ENCODE measurements at regions not wholly inside any gene's neighbourhood (a gene's known extent, or its start where the extent isn't known, plus 50 kb on each side); places are given as distances from the start of the nearest gene placed in this dataset.
"Not testable (repeated sequence)": the region's sequence is repeated elsewhere in the genome, so short reads cannot be mapped to it uniquely, and the experiment has no call there.

DNA sequence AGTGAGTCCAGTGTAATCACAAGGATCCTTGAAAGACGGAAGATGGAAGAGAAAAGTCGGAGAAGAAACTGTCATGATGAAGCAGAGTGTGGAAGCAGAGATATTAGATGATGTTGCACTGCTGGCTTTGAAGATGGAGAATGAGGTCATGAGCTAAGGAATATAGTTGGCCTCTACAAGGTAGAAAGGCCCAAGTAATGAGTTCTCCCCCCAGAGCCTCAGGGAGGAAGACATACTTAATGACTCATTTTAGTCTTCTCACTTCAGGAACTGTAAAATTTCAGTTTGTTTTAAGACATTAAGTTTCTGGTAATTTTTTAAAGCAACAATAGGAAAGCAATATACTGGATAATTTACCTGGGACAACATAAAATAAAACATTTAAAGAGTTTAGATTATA is 1331.5 kb upstream of the PCDH20 start:
- no peak for DNase-seq
- Histone ChIP-seq H3K27ac (ENCODE audit: insufficient read depth, low read length, poor library complexity, severe bottlenecking) (no peak overlapping the region), H3K27me3 (replicated peaks; ENCODE audit: control insufficient read depth, insufficient read depth, low read length, poor library complexity, severe bottlenecking) (no peaks in the 10 kb centered on the region), H3K9me3 (ENCODE audit: control insufficient read depth, low read length) (no peaks in the 10 kb centered on the region), H3K4me3 (ENCODE audit: insufficient read depth, low read depth, low read length, poor library complexity, severe bottlenecking) (no peak overlapping the region), H3K4me1 (ENCODE audit: control insufficient read depth, insufficient read depth, low read length, poor library complexity, severe bottlenecking) (no peaks in the 10 kb centered on the region), H3K36me3 (ENCODE audit: control insufficient read depth, insufficient read depth, low read length) (no peaks in the 10 kb centered on the region)

DNA sequence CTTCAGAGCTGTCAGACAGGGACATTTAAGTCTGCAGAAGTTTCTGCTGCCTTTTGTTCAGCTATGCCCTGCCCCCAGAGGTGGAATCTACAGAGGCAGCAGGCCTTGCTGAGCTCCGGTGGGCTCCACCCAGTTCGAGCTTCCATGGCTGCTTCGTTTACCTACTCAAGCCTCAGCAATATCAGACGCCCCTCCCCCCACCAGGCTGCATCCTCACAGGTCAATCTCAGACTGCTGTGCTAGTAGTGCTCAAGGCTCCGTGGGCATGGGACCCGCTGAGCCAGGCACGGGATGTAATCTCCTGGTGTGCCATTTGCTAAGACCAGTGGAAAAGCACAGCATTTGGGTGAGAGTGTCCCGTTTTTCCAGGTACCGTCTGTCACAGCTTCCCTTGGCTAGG is 1314.1 kb upstream of the PCDH20 start:
- not testable (repeated sequence) for H3K36me3 ChIP-seq (ENCODE audit: control insufficient read depth, insufficient read depth, low read length); H3K9me3 ChIP-seq (ENCODE audit: control insufficient read depth, low read length); H3K27ac ChIP-seq (ENCODE audit: insufficient read depth, low read length, poor library complexity, severe bottlenecking); H3K4me1 ChIP-seq (ENCODE audit: control insufficient read depth, insufficient read depth, low read length, poor library complexity, severe bottlenecking); H3K27me3 ChIP-seq (replicated peaks; ENCODE audit: control insufficient read depth, insufficient read depth, low read length, poor library complexity, severe bottlenecking); H3K4me3 ChIP-seq (ENCODE audit: insufficient read depth, low read depth, low read length, poor library complexity, severe bottlenecking); DNase-seq

DNA sequence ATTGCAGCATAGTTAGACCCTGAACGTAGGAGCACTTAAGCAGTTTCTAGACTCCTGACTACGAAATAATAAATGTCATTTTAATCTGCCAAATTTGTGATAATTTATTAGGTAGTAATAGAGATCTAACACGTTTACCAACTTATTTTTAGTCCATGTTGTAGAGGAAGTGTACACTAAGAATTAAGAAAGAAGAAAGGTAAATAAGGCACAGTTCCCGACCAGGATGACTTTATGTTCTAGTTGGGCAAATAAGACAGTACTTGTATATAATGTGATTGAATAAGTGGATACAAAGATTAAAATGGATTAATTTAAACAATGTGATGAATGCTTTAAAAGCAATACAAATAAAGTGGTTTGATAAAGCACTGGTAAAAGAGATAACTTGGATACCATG is 1306.2 kb upstream of the PCDH20 start:
- no peaks in the 10 kb centered on the region for H3K4me1 ChIP-seq (ENCODE audit: control insufficient read depth, insufficient read depth, low read length, poor library complexity, severe bottlenecking)
- DNase-seq: no peak
- no peaks in the 10 kb centered on the region for H3K36me3 ChIP-seq (ENCODE audit: control insufficient read depth, insufficient read depth, low read length)

DNA sequence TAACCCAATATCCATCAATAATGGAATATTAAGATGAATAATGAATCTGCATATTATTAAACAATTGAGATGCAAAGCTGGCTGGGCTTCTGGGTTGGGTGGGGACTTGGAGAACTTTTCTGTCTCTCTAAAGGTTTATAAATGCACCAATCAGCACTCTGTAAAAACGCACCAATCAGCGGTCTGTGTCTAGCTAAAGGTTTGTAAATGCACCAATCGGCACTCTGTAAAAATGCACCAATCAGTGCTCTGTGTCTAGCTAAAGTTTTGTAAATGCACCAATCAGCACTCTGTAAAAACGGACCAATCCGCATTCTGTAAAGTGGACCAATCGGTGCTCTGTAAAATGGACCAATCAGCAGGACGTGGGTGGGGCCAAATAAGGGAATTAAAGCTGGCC is 1296.3 kb upstream of the PCDH20 start:
- H3K36me3 ChIP-seq (ENCODE audit: control insufficient read depth, insufficient read depth, low read length): not testable (repeated sequence)

More for the DNA sequence above, 1306.2 kb upstream of the PCDH20 start:
- Histone ChIP-seq H3K27ac (ENCODE audit: insufficient read depth, low read length, poor library complexity, severe bottlenecking) (no peak overlapping the region), H3K9me3 (ENCODE audit: control insufficient read depth, low read length) (no peaks in the 10 kb centered on the region), H3K4me3 (ENCODE audit: insufficient read depth, low read depth, low read length, poor library complexity, severe bottlenecking) (no peak overlapping the region), H3K27me3 (replicated peaks; ENCODE audit: control insufficient read depth, insufficient read depth, low read length, poor library complexity, severe bottlenecking) (no peaks in the 10 kb centered on the region)

DNA sequence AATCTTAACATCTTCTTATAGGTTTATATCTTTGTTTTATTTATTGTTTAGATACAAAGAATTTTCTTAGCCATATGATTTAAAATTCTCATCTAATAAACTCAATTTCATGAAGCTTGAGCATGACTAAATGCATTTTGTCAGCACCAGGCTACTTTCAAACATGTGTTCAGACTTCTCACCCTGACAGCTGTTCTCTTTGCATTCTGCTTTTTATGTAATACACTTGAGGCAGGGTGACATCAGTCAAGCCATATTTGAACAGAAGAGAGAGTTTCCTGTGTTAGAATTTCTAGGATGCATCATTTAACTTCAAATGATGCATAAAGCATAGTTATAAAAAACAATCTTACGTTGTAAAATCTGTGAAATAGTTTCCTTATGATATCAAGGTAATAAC is 1295.1 kb upstream of the PCDH20 start:
- Histone ChIP-seq H3K9me3 (ENCODE audit: control insufficient read depth, low read length) (no peaks in the 10 kb centered on the region), H3K27me3 (replicated peaks; ENCODE audit: control insufficient read depth, insufficient read depth, low read length, poor library complexity, severe bottlenecking) (no peaks in the 10 kb centered on the region), H3K36me3 (ENCODE audit: control insufficient read depth, insufficient read depth, low read length) (no peaks in the 10 kb centered on the region), H3K27ac (ENCODE audit: insufficient read depth, low read length, poor library complexity, severe bottlenecking) (no peak overlapping the region), H3K4me1 (ENCODE audit: control insufficient read depth, insufficient read depth, low read length, poor library complexity, severe bottlenecking) (no peaks in the 10 kb centered on the region), H3K4me3 (ENCODE audit: insufficient read depth, low read depth, low read length, poor library complexity, severe bottlenecking) (no peak overlapping the region)
- DNase-seq: no peak

More for the DNA sequence above, 1296.3 kb upstream of the PCDH20 start:
- H3K9me3 ChIP-seq (ENCODE audit: control insufficient read depth, low read length); H3K27ac ChIP-seq (ENCODE audit: insufficient read depth, low read length, poor library complexity, severe bottlenecking); DNase-seq; H3K4me3 ChIP-seq (ENCODE audit: insufficient read depth, low read depth, low read length, poor library complexity, severe bottlenecking); H3K4me1 ChIP-seq (ENCODE audit: control insufficient read depth, insufficient read depth, low read length, poor library complexity, severe bottlenecking); H3K27me3 ChIP-seq (replicated peaks; ENCODE audit: control insufficient read depth, insufficient read depth, low read length, poor library complexity, severe bottlenecking): not testable (repeated sequence)

DNA sequence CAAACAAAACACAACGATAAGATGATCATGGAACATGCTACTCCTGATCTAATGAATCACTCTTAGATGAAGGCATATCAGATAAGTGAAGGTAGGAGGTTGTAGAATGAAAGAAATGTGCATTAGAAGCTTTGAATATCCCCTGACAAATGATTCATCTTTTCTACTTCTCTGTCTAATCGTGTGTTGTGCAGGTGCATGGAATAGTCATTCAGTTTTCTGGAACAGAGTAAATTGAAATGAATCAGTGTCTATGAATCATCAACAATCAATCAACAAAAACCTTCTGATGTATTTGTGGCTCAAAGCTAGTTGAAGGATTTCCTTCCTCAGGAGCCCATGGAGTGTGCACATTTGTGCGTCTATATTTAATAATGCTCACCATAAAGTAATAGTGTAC is 1290.4 kb upstream of the PCDH20 start:
- DNase-seq: no peak
- Histone ChIP-seq H3K4me1 (ENCODE audit: control insufficient read depth, insufficient read depth, low read length, poor library complexity, severe bottlenecking) (no peaks in the 10 kb centered on the region), H3K27me3 (replicated peaks; ENCODE audit: control insufficient read depth, insufficient read depth, low read length, poor library complexity, severe bottlenecking) (no peaks in the 10 kb centered on the region), H3K27ac (ENCODE audit: insufficient read depth, low read length, poor library complexity, severe bottlenecking) (no peak overlapping the region), H3K9me3 (ENCODE audit: control insufficient read depth, low read length) (no peaks in the 10 kb centered on the region), H3K36me3 (ENCODE audit: control insufficient read depth, insufficient read depth, low read length) (no peaks in the 10 kb centered on the region), H3K4me3 (ENCODE audit: insufficient read depth, low read depth, low read length, poor library complexity, severe bottlenecking) (no peak overlapping the region)

GRCh38 chr13:62704875-62705274 is 1289.2 kb upstream of the PCDH20 start:
- no peaks in the 10 kb centered on the region for H3K4me1 ChIP-seq (ENCODE audit: control insufficient read depth, insufficient read depth, low read length, poor library complexity, severe bottlenecking)
- no peaks in the 10 kb centered on the region for H3K27me3 ChIP-seq (replicated peaks; ENCODE audit: control insufficient read depth, insufficient read depth, low read length, poor library complexity, severe bottlenecking)
- no peak overlapping the region for H3K4me3 ChIP-seq (ENCODE audit: insufficient read depth, low read depth, low read length, poor library complexity, severe bottlenecking)
- H3K27ac ChIP-seq (ENCODE audit: insufficient read depth, low read length, poor library complexity, severe bottlenecking): no peak overlapping the region
- H3K36me3 ChIP-seq (ENCODE audit: control insufficient read depth, insufficient read depth, low read length): no peaks in the 10 kb centered on the region
- H3K9me3 ChIP-seq (ENCODE audit: control insufficient read depth, low read length): no peaks in the 10 kb centered on the region
- DNase-seq: no peak

GRCh38 chr13:62702502-62702901 is 1286.9 kb upstream of the PCDH20 start:
- Histone ChIP-seq H3K27ac (ENCODE audit: insufficient read depth, low read length, poor library complexity, severe bottlenecking) (no peak overlapping the region), H3K9me3 (ENCODE audit: control insufficient read depth, low read length) (no peaks in the 10 kb centered on the region), H3K4me1 (ENCODE audit: control insufficient read depth, insufficient read depth, low read length, poor library complexity, severe bottlenecking) (no peaks in the 10 kb centered on the region), H3K36me3 (ENCODE audit: control insufficient read depth, insufficient read depth, low read length) (no peaks in the 10 kb centered on the region), H3K4me3 (ENCODE audit: insufficient read depth, low read depth, low read length, poor library complexity, severe bottlenecking) (no peak overlapping the region), H3K27me3 (replicated peaks; ENCODE audit: control insufficient read depth, insufficient read depth, low read length, poor library complexity, severe bottlenecking) (no peaks in the 10 kb centered on the region)
- no peak for DNase-seq

GRCh38 chr13:62697701-62698100 is 1282.1 kb upstream of the PCDH20 start:
- DNase-seq: no peak
- Histone ChIP-seq H3K4me1 (ENCODE audit: control insufficient read depth, insufficient read depth, low read length, poor library complexity, severe bottlenecking) (no peaks in the 10 kb centered on the region), H3K27ac (ENCODE audit: insufficient read depth, low read length, poor library complexity, severe bottlenecking) (no peak overlapping the region), H3K36me3 (ENCODE audit: control insufficient read depth, insufficient read depth, low read length) (no peaks in the 10 kb centered on the region), H3K27me3 (replicated peaks; ENCODE audit: control insufficient read depth, insufficient read depth, low read length, poor library complexity, severe bottlenecking) (no peaks in the 10 kb centered on the region), H3K9me3 (ENCODE audit: control insufficient read depth, low read length) (no peaks in the 10 kb centered on the region), H3K4me3 (ENCODE audit: insufficient read depth, low read depth, low read length, poor library complexity, severe bottlenecking) (no peak overlapping the region)

- H3K4me1 ChIP-seq (ENCODE audit: control insufficient read depth, insufficient read depth, low read length, poor library complexity, severe bottlenecking): no peaks in the 10 kb centered on the region
- DNase-seq: no peak
- H3K27ac ChIP-seq (ENCODE audit: insufficient read depth, low read length, poor library complexity, severe bottlenecking): no peak overlapping the region
- H3K27me3 ChIP-seq (replicated peaks; ENCODE audit: control insufficient read depth, insufficient read depth, low read length, poor library complexity, severe bottlenecking): no peaks in the 10 kb centered on the region
- H3K36me3 ChIP-seq (ENCODE audit: control insufficient read depth, insufficient read depth, low read length): no peaks in the 10 kb centered on the region
- no peaks in the 10 kb centered on the region for H3K9me3 ChIP-seq (ENCODE audit: control insufficient read depth, low read length)
- H3K4me3 ChIP-seq (ENCODE audit: insufficient read depth, low read depth, low read length, poor library complexity, severe bottlenecking): no peak overlapping the region
Measured at GRCh38 chr13:62696490-62696889, 1280.8 kb upstream of the PCDH20 start.

- H3K27me3 ChIP-seq (replicated peaks; ENCODE audit: control insufficient read depth, insufficient read depth, low read length, poor library complexity, severe bottlenecking): no peaks in the 10 kb centered on the region
- H3K36me3 ChIP-seq (ENCODE audit: control insufficient read depth, insufficient read depth, low read length): no peaks in the 10 kb centered on the region
- no peak overlapping the region for H3K27ac ChIP-seq (ENCODE audit: insufficient read depth, low read length, poor library complexity, severe bottlenecking)
- H3K4me3 ChIP-seq (ENCODE audit: insufficient read depth, low read depth, low read length, poor library complexity, severe bottlenecking): no peak overlapping the region
- no peaks in the 10 kb centered on the region for H3K9me3 ChIP-seq (ENCODE audit: control insufficient read depth, low read length)
- no peak for DNase-seq
- H3K4me1 ChIP-seq (ENCODE audit: control insufficient read depth, insufficient read depth, low read length, poor library complexity, severe bottlenecking): no peaks in the 10 kb centered on the region
Measured at GRCh38 chr13:62687732-62688131, 1272.1 kb upstream of the PCDH20 start.

Measured in effector memory CD4-positive, alpha-beta T cell (primary cell).